GM12873 (cell line): ENCODE measurements at regions not wholly inside any gene's neighbourhood (a gene's known extent, or its start where the extent isn't known, plus 50 kb on each side); places are given as distances from the start of the nearest gene placed in this dataset.

Experiments
- CTCF ChIP-seq: IDR thresholded peaks from 2 replicates; pipeline ENCODE4 v1.5.1; 2012; ENCODE audit warnings: low read depth, mild to moderate bottlenecking, moderate library complexity, low read length, control low read depth; ENCODE audit not compliant: insufficient read depth; ENCODE audit errors: missing control alignments

GRCh38 chr13:90320664-90321063, 1026.8 kb upstream of the MIR17HG start:
- no peak for TF ChIP-seq CTCF

- TF ChIP-seq CTCF: no peak
Observed at GRCh38 chr13:90321281-90321931, 1026.1 kb upstream of the MIR17HG start.

- TF ChIP-seq CTCF: no peak
Observed at GRCh38 chr13:90329641-90330040, 1017.8 kb upstream of the MIR17HG start.

DNA sequence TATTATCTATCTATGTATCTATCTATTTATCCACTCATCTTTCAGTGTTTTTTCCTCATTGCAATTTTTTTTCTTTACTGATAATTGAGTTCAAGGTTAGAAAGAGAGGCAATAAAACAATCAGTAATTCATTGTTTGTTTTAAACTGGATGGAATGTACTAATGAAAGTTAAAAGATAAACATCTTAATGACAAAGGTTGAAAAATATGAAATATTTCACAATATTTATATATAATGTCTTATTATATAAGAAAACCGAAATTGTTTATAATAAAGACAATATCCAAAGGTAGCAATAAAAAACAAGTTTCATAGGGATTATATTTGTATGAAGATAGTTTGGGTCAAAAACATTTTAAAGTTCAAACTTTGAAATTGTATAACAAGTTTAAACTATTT, 1015.5 kb upstream of the MIR17HG start:
- TF ChIP-seq CTCF: no peak

GRCh38 chr13:90336507-90336906, 1011.0 kb upstream of the MIR17HG start:
- TF ChIP-seq CTCF: no peak

- TF ChIP-seq CTCF: no peak
Observed at GRCh38 chr13:90352763-90353162, 994.7 kb upstream of the MIR17HG start.

DNA sequence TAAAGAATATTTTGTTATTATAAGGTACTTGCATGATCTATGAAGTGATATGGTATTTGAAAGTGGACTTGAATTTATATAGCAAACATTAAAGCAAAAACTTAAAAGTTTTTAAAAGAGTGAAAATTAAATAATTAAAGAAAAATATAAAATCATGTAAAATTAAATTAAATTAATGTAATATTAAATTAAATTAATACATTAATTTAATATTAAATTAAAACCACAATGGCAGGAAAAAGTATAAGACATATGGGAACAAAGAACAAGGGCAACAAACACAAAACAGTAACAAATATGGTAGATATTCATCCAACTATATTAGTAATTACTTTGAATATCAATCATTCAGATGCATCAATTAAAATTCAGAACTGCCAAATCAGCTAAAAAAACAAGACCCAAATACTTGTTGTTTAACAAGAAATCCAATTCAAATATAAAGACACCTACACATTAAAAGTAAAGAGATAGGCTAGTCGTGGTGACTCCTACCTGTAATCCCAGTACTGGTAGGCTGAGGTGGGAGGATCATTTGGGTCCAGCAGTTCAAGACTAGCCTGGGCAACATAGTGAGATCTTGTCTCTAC, 992.2 kb upstream of the MIR17HG start:
- TF ChIP-seq CTCF: no peak

DNA sequence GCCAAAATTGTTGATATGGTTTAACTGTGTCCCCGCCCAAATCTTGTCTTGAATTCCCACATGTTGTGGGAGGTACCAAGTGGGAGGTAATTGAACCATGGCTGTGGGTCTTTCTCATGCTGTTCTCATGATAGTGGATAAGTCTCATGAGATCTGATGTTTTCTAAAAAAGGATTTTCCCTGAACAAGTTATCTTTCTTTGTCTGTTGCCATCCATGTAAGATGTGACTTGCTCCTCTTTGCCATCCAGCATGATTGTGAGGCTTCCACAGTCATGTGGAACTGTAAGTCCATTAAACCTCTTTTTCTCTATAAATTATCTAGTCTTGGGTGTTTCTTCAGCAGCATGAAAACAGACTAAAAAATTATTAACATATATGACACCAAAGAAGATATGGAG, 986.7 kb upstream of the MIR17HG start:
- no peak for TF ChIP-seq CTCF
